KMS-11 (cell line): ENCODE measurements at regions not wholly inside any gene's neighbourhood (a gene's known extent, or its start where the extent isn't known, plus 50 kb on each side); places are given as distances from the start of the nearest gene placed in this dataset.

Experiments
- H2AFZ ChIP-seq: fragments of 200-600 bp; sonication (generic); 2 replicates; pipeline ENCODE4 v1.6.1; 2016; ENCODE audit warnings: antibody characterized with exemption, mixed run types, low read depth
- H3K27ac ChIP-seq: fragments of 200-600 bp; sonication (generic); 2 replicates; pipeline ENCODE4 v1.6.1; 2016; ENCODE audit warnings: mild to moderate bottlenecking, mixed run types
- H3K27me3 ChIP-seq: fragments of 200-600 bp; sonication (generic); 2 replicates; pipeline ENCODE4 v1.6.1; 2017; ENCODE audit warnings: mild to moderate bottlenecking, low read depth, mixed run types, moderate library complexity; ENCODE audit not compliant: insufficient read depth
- H3K36me3 ChIP-seq: fragments of 200-600 bp; sonication (generic); 2 replicates; pipeline ENCODE4 v1.6.1; 2017; ENCODE audit warnings: mild to moderate bottlenecking, mixed run types; ENCODE audit not compliant: insufficient read depth
- H3K4me1 ChIP-seq: fragments of 200-600 bp; sonication (generic); 2 replicates; pipeline ENCODE4 v1.6.1; 2016; ENCODE audit warnings: mild to moderate bottlenecking, low read depth, mixed run types; ENCODE audit not compliant: poor library complexity, severe bottlenecking
- H3K4me2 ChIP-seq: fragments of 200-600 bp; sonication (generic); 2 replicates; pipeline ENCODE4 v1.7.0; 2016; ENCODE audit warnings: mild to moderate bottlenecking, mixed run types
- H3K4me3 ChIP-seq: fragments of 200-600 bp; sonication (generic); IDR thresholded peaks from 2 replicates; pipeline ENCODE4 v1.6.1; 2017; ENCODE audit warnings: low read depth, low read length, mixed read lengths; ENCODE audit not compliant: insufficient read depth
- H3K79me2 ChIP-seq: fragments of 200-600 bp; sonication (generic); 2 replicates; pipeline ENCODE4 v1.6.1; 2016; ENCODE audit warnings: low read depth, mixed run types; ENCODE audit not compliant: insufficient read depth
- H3K9ac ChIP-seq: fragments of 200-600 bp; sonication (generic); 2 replicates; pipeline ENCODE4 v1.6.1; 2016; ENCODE audit warnings: mild to moderate bottlenecking, mixed run types
- H4K20me1 ChIP-seq: fragments of 200-600 bp; sonication (generic); 2 replicates; pipeline ENCODE4 v1.6.1; 2016; ENCODE audit warnings: mild to moderate bottlenecking, mixed run types; ENCODE audit not compliant: insufficient read depth
- CTCF ChIP-seq: fragments of 200-600 bp; sonication (generic); conservative IDR thresholded peaks from 2 replicates; pipeline ENCODE4 v1.6.1; 2017; ENCODE audit warnings: low read depth, mild to moderate bottlenecking, antibody characterized with exemption, low read length, moderate library complexity, mixed read lengths

GRCh38 chr1:38117444-38117887 lies 70.9 kb upstream of the POU3F1 start:
- no peak overlapping the region for H3K9ac ChIP-seq
- no peaks in the 10 kb centered on the region for H3K4me1 ChIP-seq
- H3K4me2 ChIP-seq: no peak overlapping the region
- no peak overlapping the region for H3K27ac ChIP-seq
- no peaks in the 10 kb centered on the region for H3K36me3 ChIP-seq
- no peaks in the 10 kb centered on the region for H4K20me1 ChIP-seq
- no peaks in the 10 kb centered on the region for H3K79me2 ChIP-seq
- no peak overlapping the region for H2AFZ ChIP-seq
- no peak for TF ChIP-seq CTCF
- H3K4me3 ChIP-seq: no peak overlapping the region
- no peaks in the 10 kb centered on the region for H3K27me3 ChIP-seq

- no peak overlapping the region for H3K9ac ChIP-seq
- no peak overlapping the region for H3K27ac ChIP-seq
- no peaks in the 10 kb centered on the region for H3K27me3 ChIP-seq
- H3K79me2 ChIP-seq: no peaks in the 10 kb centered on the region
- H3K36me3 ChIP-seq: no peaks in the 10 kb centered on the region
- H3K4me3 ChIP-seq: no peak overlapping the region
- no peaks in the 10 kb centered on the region for H3K4me1 ChIP-seq
- H4K20me1 ChIP-seq: no peaks in the 10 kb centered on the region
- no peak for TF ChIP-seq CTCF
- H2AFZ ChIP-seq: no peak overlapping the region
- no peak overlapping the region for H3K4me2 ChIP-seq
Observed at GRCh38 chr1:38115682-38116202, 69.1 kb upstream of the POU3F1 start.

- no peaks in the 10 kb centered on the region for H3K79me2 ChIP-seq
- no peak overlapping the region for H3K4me2 ChIP-seq
- no peaks in the 10 kb centered on the region for H4K20me1 ChIP-seq
- no peaks in the 10 kb centered on the region for H3K27me3 ChIP-seq
- H3K4me3 ChIP-seq: no peak overlapping the region
- no peak overlapping the region for H3K27ac ChIP-seq
- H3K36me3 ChIP-seq: no peaks in the 10 kb centered on the region
- H3K4me1 ChIP-seq: no peaks in the 10 kb centered on the region
- H3K9ac ChIP-seq: no peak overlapping the region
- no peak overlapping the region for H2AFZ ChIP-seq
- no peak for TF ChIP-seq CTCF
Observed at GRCh38 chr1:38115226-38115625, 68.6 kb upstream of the POU3F1 start.

- Histone ChIP-seq H3K4me1 (no peaks in the 10 kb centered on the region), H3K4me2 (no peak overlapping the region), H3K9ac (no peak overlapping the region), H3K27me3 (no peaks in the 10 kb centered on the region), H3K27ac (no peak overlapping the region), H3K4me3 (no peak overlapping the region), H3K79me2 (no peaks in the 10 kb centered on the region), H2AFZ (no peak overlapping the region), H3K36me3 (no peaks in the 10 kb centered on the region), H4K20me1 (no peaks in the 10 kb centered on the region)
- TF ChIP-seq CTCF: no peak
Observed at GRCh38 chr1:38114241-38115026, 67.8 kb upstream of the POU3F1 start.
